ENCODE measurements at regions not wholly inside any gene's neighbourhood (a gene's known extent, or its start where the extent isn't known, plus 50 kb on each side); places are given as distances from the start of the nearest gene placed in this dataset.
A peak's percentile ranks its signal among the peaks of the same experiment; 100 is the strongest.
"Not testable (repeated sequence)": the region's sequence is repeated elsewhere in the genome, so short reads cannot be mapped to it uniquely, and the experiment has no call there.

DNA sequence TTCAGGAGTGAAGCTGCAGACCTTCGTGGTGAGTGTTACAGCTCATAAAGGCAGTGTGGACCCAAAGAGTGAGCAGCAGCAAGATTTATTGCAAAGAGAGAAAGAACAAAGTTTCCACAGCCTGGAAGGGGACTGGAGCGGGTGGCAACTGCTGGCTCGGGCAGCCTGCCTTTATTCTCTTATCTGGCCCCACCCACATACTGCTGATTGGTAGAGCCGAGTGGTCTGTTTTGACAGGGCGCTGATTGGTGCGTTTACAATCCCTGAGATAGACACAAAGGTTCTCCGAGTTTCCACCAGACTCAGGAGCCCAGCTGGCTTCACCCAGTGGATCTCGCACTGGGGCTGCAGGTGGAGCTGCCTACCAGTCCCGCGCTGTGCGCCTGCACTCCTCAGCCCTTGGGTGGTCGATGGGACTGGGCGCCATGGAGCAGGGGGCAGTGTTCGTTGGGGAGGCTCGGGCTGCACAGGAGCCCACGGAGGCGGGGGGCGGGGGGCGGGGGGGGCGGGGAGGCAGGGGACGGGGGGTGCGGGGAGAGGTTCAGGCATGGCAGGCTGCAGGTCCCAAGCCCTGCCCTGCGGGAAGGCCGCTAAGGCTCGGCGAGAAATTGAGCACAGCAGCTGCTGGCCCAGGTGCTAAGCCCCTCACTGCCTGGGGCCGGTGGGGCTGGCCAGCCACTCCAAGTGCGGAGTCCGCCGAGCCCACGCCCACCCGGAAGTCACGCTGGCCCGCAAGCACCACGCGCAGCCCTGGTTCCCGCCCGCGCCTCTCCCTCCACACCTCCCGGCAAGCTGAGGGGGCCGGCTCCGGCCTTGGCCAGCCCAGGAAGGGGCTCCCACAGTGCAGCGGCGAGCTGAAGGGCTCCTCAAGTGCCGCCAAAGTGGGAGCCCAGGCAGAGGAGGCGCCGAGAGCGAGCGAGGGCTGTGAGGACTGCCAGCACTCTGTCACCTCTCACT lies 59.9 kb upstream of the EN2 start:
- DNase-seq (ENCODE audit: low spot score) = not testable (repeated sequence)

DNA sequence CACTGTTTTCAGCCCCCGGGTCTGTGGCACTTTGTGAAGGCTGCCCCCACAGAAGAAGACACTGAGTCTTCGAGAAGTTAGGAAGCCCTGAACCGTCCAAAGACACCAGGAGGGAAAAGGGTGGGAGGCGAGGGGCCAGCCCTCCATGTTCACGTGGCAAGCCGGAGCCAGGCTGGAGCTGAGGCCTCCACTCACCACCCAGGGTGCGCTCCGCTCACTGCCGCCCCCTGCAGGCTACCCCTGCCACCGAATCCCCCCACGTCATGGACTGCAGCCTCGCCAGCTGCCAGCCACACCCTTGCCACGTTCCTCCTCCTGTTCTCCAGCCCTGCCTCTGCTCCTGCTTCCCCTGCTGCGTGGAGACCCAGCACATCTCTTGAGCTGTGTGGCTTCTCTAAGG lies 59.0 kb upstream of the EN2 start:
- DNase-seq (ENCODE audit: low spot score) = no peak

DNA sequence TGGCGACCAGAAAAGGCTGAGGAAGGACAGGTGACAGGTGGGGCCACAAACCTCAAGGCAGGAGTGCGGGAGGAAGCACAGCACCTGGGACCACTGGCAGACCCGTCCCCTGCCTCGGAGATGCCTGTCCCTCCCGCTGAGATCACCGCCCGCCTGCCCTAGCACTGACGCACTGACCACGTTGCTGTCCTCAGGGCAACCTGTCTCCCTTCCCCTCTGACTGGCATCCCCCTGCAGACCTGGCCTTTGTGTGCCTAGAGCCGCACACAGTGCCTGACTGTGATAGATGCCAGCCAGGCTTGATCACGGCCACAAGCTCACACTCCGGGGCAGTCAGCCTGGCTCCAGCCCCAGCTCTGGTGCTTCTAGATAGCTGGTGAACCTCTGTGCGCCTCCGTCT lies 58.4 kb upstream of the EN2 start:
- no peak for DNase-seq (ENCODE audit: low spot score)

DNA sequence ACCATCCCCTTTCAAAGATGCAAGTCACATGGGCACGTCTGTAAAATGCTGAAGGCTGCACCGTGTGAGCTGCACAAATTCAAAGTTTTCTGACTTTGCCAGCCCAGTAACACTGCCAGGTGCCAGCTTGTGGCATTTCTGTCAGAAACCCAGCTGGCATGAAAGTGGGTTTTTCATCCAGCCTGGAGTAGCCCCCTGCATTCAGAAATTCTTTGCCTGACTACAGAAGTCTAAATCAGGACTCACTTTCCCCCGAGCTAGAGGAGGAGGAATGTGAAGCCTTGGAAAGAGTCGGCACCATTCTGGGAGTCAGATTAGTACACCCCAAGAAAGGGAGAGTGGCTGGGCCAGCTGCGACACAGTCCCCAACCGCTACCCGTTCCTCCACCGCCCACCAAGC lies 56.7 kb upstream of the EN2 start:
- DNase-seq (ENCODE audit: low spot score) = no peak

DNA sequence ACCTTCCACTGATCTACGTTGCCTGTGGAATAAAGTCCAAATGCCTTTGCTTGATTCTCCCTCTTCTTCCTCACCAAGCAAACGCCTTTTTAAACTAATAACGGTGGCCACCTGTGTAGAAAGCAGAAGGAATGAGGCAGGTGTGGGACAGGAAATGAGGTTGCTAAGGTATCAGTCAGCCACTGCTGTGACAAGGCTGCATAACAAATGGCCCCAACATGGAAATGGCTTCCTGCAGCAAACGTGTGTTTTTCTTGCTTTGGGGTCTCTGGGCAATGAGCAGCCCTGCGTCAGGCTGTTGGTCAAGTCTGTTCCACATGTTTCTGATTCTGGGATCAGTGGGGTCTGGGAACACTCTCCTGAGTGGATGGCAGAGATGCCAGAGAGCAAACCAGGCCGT lies 56.0 kb upstream of the EN2 start:
- no peak for DNase-seq (ENCODE audit: low spot score)

DNA sequence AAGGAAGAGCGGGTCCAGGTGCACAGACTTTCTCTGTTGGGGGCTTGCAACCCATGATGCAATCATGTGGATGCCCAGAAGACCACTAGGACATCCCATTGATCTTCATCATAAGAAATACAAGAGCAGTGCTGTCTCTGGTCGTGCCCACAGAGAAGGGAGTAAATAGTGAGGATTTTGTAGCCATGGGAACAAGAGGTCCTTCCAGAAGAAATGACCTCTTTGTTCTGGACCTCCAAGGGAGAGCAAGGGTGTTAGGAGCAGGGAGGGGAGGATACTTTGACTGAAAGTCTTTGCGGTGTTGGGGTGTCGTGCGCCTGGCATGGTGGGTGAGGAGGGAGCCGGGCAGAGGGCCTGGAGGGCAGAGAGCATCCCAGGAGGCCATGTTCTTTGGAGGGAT lies 55.0 kb upstream of the EN2 start:
- DNase-seq (ENCODE audit: low spot score) = no peak

DNA sequence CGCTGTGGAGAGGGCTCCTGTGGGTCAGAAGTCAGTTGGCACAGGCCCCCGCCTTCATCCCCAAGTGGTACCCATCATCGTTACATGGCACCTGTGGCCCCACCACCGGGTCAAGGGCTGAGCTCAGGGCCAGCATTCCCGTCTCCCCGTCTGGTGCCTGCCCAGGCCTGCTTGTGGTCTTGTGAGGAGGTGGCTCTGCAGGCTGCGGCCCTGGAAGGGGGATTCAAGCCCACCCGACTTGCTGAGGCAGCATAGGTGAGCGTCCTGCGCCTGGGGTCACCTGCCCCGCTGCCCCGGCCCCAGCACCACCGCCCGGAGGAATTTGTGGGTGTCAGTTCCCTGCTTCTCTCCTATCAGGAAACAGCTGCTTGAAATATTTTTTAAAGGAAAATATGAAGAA lies 53.0 kb upstream of the EN2 start:
- DNase-seq (ENCODE audit: low spot score) = no peak

DNA sequence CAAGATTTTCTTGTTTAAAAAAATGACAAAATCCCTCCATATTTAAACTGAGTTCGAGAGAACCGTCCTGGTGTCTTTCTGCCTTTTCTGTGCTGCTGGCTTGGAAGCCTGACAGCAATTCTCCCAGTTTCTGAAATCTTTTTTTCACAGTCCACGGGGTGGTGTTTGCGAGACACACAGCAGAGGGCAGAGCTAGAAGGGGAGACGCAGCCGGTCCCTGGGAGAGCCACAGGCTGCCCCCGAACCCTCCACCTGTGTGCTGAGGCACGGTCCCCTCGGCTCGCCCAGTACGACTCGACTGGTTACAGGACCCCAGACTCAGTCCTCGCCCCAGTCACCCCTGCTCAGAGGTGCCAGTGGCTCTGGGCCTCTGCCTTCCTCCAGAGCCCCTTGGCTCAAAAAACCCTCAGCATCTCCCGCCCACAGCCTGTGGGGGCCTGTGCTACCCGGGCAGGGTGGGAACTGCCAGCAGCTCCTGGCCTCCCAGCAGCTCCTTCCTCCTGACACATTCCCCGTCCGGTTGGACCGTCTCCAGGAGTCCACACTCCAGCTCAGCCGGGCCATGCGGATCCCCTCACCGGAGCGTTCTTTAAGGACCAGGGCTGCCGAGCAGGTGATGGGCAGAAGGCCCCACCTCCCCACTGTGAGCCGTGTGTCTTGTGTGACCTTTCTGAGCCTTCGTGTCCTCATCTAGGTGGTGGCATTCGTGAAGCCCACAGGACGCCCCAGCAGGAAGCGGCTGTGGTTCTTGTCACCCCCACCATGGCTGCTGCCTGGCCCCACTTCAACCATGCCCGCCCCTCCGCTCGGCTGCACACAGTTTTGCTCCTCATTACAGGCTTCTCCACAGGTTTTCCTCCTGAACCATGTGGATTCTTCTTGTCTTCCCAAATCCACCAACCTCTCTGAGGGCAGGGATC lies 52.3 kb upstream of the EN2 start:
- peak; percentile 58 for DNase-seq (ENCODE audit: low spot score)

DNA sequence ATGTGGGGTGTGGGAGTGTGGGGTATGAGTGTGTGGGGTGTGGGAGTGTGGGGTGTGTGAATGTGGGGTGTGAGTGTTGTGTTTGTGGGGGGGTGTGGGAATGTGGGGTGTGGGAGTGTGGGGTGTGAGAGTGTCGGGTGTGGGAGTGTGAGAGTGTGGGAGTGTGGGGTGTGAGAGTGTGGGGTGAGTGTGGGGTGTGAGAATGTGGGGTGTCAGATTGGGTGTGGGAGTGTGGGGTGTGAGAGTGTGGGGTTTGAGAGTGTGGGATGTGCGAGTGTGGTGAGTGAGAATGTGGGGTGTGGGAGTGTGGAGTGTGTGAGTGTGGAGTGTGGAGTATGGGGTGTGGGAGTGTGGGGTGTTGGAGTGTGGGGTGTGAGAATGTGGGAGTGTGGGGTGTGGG lies 50.1 kb upstream of the EN2 start:
- no peak for DNase-seq (ENCODE audit: low spot score)
